ENCODE measurements at regions not wholly inside any gene's neighbourhood (a gene's known extent, or its start where the extent isn't known, plus 50 kb on each side); places are given as distances from the start of the nearest gene placed in this dataset.

DNA sequence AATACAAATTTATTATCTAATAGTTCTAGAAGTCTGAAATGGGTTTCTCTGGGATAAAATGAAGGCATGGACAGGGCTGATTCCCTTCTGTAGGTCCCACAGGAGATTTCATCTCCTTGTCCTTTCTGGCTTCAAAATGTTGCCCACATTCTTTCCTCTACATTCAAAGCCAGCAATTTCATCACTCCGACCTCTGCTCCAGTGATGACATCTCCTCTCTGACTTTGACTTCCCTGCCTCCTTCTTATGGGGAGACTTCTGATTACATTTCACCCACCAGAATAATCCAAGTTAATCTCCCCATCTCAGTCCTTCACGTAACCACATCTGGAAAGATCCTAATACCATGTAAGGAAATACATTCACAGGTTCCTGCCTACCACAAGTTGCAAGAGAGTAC lies 358.0 kb upstream of the C1orf87 start:
- DNase-seq (ENCODE audit: low read depth), result peak; percentile 53

DNA sequence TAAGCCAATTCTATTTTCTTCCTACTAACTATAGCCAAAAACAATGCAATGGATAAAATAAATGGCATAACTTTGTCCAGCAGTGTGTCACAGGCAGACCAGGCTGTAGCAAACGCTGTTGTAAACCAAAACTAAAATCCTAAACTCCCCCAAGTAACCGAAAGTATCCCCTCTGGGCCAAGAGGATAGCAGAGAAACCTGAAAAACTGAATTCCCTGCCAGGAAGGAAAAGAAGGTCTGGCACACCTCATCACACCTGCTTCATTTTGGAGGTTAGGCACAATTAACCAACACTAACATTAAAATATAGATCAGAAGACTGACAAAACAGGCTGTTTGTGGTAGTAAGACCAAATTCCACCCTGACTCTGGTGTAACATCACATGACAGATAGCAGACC lies 356.8 kb upstream of the C1orf87 start:
- DNase-seq (ENCODE audit: low read depth), result no peak

DNA sequence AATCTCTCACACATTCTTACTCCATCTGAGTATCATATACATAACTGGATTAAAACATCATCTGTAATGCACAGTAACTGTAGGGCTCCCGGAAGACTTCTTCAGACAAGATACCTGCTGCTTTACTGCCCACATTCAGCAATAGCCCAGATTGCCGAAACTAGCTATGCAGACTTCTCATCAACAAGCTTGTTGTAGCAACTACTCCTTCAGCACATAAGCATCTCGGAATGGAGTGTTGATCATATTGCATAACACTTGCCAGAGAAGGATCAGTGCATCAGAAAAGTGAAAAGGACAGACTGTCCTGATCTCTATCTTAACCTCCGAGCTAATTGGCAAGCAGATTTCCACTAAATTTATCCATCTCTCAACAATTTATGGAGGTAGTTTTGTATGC lies 354.6 kb upstream of the C1orf87 start:
- DNase-seq (ENCODE audit: low read depth), result peak; percentile 89

DNA sequence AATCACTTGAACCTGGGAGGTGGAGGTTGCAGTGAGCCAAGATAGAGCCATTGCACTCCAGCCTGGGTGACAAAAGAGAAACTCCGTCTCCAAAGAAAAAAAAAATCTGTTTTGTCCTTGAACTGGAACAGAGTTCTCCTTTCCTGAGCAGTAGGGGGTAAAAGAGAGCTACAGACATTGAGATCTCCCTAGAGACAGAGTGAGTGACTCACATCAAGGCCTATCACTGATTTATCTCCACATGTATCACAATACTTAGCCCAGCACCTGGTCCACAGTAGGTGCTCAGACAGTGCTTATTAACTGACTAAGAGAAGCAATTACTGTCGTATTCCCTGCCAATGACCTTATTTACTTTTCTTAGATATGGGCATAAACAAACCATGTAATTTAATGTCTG lies 354.1 kb upstream of the C1orf87 start:
- peak; percentile 65 for DNase-seq (ENCODE audit: low read depth)

DNA sequence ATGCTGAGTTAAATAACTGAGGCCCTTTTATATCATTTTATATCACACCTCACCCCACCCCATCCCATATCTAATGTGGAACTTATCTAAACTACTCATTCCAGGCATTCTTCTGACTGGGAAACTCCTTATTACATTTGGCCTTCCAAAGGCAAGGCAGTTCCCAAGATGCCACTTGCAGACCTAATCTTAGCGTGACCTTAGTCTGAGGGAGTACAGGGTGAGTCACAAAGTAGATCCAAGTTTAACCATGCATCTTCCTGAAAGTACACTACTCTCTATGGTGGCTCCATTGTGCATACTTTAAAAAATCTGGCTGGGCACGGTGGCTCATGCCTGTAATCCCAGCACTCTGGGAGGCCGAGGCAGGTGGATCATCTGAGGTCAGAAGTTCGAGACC lies 353.6 kb upstream of the C1orf87 start:
- DNase-seq (ENCODE audit: low read depth), result peak; percentile 41

DNA sequence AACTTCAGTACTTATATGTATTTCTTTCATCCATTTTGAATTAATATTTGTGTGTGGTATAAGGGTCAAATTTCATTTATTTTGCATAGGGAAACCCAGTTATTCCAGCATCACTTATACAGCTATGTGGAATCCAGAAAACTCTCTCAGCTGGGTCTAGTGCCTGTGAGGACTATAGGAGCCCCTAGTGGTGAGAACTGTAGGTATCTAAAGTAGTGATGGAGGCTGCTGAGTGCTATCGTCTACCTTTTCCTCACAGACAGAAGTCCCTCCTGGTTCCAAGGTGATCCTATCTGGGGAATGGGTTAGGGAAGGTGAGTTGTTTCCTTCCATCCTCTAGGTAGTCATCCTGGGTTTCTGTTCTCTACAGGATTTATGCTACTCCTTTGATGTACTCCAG lies 352.0 kb upstream of the C1orf87 start:
- peak; percentile 31 for DNase-seq (ENCODE audit: low read depth)

DNA sequence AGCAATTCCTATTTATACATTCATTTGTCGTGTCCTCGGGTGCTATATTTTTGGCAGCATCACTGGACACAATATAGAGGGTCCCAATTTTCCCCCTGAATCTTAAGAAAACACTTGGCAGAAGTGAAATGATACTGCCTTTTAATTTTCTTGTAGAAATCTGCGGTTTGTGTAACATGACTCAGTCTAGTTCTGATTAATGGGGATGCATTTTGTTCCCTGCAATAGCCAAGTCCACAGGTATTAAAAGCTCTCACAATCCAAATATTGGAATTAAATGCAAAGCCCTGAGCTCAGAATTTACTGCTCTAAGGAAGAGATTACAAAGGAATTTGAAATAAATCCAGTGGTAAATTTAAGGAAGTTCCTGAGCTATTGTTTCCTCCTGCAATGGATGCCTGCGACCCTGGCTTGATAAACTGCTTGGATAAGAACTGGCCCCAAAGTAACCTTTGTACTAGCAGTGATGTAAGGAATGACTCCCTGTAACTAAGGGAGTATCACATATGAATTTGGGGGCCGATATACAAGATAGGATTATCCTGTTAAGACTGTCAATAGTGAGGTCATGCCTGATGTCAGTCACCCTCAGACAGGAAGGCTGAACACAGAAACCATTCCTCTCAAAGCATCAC lies 349.7 kb upstream of the C1orf87 start:
- peak; percentile 54 for DNase-seq (ENCODE audit: low read depth)

DNA sequence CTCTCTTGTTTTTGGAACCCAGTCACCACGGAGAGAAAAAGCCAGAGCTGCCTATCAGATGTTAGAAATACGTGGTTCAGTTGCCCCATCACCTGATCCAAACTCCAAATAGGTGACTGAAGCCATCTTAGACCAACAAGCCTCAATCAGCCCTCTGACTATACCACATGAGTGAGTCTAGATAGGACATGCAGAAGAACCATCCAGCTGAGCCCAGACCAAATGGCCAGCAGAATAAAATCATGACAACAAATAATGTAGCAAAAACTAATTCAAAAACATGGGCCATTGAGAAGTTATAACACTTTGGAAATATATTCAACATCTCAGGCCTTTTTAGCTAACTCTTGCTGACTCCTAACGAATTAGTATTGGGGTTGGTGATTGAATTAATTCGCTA lies 348.4 kb upstream of the C1orf87 start:
- DNase-seq (ENCODE audit: low read depth), result no peak

DNA sequence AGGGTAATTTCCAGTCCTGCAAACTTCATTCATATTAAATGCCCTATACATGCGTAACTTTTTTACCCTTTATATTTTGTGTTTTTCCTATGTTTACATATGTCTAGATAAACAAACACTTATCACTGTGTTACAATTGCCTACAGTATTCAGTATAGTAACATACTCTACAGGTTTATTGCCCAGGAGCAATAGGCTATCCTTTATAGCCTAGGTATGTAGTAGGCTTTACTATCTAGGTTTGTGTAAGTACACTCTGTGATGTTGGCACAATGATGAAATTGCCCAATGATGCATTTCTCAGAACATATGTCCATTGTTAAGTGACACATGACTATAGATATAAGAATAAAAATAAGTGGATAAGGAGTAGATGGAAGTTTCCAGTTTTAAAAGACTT lies 345.5 kb upstream of the C1orf87 start:
- no peak for DNase-seq (ENCODE audit: low read depth)

DNA sequence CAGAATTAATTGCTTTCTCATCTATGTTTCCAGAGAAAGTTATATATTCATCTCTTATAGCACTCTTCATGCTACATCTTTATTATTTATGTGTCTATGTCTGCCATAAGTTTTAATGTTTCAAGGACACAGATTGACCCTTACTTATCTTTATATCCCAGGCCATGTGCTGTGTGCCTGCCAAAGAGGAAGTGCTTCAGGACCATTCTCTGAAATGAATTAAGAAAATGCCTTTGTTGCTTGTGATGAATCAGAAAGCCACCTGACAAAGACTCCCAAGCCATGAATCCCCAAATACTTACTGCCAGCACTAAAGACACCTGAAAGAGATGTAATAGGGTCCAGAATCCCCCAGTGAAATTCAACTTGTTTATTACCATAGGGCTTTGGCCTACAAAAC lies 342.1 kb upstream of the C1orf87 start:
- DNase-seq (ENCODE audit: low read depth), result no peak

DNA sequence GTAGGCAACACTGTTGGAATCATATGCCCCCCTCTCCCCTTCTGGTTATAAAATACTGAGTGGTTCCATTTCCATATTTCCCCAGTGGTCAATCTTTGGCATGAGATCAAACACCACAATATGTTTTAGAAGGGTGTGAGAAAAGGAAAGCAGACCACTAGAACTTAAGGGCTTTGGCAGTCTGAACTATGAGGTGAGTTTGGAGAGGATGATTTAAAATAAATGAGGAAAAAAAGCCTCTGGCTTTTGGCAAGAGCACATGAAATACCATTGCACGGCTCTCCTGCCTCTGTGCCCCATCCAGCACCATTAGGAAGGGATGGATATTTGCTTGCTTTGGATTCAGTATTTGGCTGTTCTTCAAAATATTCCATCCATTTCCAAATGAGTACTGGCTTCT lies 339.5 kb upstream of the C1orf87 start:
- no peak for DNase-seq (ENCODE audit: low read depth)

DNA sequence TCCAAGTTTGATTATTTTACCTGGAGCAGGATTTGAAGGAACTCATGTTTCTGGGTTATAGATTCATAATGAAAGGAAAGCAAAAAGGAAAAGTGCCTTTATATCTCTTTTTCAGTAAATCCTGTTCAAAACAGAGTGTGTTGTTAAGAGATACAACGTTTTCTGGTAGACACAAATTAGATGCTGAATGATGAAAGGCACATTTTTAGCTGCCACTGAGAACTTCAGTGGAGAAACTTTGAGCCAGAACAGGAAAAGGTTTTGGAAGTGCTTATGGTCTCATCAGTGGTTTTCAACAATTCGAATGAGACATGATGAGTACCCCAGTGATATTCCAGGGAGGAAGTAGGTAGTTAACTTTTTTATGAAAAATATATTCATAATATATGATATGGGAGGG lies 338.0 kb upstream of the C1orf87 start:
- no peak for DNase-seq (ENCODE audit: low read depth)

DNA sequence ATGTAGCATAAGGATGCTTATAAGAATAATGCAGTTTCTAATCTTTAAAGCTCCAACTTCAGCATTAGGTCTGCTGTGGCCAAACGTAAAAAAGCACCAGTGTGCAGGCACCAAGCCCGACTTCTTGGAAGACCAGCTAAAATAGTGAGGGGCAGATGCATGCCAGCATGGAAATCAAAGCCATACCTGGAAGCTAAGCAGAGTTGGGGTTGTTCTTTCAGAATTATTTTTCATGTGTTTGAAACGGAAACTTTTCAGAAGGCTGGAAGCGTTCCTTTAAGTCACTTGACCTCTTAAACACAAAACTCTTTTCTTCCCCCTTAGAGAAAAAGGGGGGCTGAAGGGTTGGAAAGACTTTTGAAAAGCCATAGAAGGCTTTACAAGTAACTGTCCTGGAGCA lies 329.2 kb upstream of the C1orf87 start:
- no peak for DNase-seq (ENCODE audit: low read depth)

DNA sequence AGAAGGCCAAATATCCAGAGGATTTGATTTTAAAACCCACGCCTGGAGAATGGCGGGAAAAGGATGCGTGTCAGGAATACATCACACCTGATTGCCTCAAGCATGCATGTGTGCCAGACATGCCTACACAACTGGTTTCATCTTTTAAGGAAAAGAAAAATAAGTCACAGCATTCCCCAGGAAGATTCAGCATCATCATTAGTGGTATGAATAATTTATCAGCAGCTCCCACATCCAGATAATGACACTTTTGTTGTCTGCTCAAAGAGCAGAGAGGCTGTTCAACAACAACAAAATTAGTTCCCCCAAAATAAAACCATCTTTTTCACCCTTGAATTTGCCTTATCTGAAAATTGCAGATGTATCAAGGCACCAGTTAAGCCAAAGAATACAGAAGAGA lies 328.6 kb upstream of the C1orf87 start:
- no peak for DNase-seq (ENCODE audit: low read depth)

DNA sequence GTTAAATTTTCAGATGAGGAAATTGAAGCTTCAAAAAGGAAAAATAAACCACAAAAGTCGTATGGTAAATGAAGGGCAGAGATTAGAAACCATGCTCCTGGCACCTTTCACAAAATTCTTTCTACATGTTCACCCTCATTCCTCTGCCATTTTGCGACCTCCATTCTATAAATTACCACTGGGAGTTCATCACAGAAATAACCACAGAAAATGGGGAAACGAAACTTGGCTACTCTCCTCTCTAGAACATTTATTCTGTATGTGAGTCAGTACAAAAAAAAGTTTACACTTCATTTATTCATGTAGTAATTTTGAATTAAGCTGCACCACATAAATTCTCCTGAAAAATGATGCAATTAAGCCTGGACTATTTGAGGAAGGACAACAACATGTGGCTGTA lies 320.9 kb upstream of the C1orf87 start:
- DNase-seq (ENCODE audit: low read depth), result no peak

DNA sequence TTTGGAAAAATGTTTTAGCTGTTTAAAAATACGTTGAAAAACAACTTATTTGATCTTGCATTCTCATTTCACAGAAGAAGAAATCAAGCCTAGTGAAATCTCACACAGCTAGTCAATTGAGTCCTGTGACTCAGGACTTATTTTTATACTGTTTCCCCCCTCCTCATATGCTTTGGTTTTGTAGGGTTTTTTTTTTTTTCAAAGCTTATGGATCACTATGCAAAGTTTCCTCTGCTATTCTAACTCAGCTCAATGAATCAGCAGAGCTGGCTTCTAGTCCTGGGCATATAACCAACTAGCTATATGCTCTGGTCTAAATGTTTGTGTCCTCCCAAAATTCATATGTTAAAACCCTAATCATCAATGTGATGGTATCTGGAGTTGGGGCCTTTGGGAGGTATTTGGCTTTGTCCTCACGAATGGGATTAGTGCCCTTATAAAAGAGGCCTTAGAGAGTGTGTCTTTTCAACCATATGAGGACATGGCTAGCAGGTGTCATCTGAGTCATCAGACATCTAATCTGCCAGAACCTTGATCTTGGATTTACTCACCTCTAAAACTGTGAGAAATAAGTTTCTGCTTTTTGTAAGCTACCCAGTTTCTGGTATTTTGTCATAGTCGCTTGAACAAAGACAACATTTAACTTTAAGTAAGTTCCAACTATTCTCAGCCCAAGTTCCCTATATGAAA lies 317.2 kb upstream of the C1orf87 start:
- no peak for DNase-seq (ENCODE audit: low read depth)

DNA sequence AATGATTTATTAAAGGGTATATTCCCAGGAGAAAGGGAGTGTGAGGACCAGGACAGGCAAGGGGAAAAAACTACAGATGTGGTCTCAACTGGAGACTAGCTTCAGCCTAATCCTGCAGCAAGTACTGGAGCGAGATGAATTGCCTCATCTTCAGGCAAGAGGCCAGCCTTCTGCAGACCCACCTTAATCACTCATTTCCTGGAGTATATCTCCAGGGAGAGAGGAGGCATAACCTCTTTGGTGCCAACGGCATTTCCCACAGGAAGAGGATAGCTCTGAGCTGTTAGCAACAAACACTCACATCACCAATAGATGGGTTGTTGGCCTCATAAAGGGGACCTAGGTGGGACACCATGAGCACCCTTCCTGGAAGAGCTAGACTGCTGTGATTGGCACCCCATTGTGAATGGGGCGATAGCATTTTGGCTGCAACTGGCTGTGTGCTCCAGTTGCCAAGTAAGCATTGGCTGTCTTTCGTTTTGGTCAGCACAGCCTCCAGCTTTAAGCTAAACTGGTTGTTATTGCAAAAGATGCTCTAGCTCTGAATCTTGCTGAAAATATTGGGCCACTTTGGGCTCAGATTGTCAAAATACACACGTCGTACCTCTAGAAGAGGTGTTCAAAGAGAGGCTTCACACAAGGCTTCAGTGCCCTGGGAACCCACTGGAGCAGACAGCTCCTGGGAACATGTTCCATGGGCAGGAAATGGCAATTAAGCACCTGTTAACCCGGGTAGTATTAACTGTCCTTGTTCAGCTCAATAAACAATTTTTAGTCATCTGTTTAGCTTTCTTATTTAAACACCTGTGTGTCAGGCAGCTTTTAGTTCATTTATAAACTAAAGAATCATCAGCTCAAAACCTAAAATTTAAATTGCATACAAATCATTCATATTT lies 314.8 kb upstream of the C1orf87 start:
- peak; percentile 31 for DNase-seq (ENCODE audit: low read depth)

DNA sequence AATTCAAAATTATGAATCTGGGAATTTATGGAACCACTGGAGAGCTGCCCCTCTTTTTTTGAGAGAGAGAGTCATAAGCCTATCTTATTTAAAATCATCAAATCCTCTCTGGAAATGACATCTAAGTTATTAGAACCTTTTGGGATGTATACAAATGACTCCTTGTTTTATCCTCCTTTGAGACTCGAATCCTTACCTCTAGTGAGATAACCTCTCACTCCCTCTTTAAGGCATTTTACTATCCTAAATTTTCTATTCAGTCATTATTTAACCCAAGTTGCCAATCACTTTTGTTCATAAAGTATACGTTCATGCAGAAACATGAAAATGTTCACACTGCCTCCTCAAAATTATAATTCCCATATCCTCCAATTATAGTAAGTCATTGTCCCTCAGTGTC lies 313.6 kb upstream of the C1orf87 start:
- no peak for DNase-seq (ENCODE audit: low read depth)

DNA sequence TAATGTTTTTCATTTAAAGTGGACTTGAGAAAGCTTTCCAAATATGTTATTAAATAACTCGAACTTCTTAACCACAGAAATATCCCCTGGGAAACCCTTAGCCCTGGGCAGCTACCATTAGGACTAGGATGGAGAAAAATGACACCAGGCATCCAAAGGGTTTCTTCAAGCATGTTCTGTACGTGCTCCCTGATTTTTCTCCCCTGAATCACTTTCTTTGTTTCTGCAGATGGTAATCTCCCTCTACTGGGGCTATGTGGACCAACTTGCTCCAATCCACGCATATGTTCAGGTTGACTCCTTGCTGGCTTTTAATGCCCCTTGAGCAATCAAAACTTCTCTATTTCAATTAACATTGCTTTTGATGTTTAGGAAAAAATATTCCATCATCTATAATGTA lies 312.7 kb upstream of the C1orf87 start:
- DNase-seq (ENCODE audit: low read depth), result no peak

DNA sequence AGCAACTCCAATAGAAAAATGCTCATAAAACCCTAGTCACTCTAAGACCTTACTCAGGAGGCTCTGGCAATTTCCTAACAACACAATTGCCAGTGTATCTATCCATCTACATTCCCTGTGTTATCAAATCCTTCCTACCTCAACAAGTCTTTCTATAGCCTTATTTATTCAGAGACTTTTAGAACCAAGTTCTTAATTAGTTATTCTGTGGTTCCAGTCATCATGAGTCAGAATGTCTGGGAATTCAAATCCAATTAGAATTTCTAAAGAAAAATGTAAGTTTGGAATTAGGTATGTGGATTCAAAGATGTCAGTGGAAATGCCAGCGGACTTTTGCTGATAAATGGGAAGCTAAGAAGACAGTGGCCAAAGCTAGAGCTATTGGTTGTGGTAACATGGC lies 302.6 kb upstream of the C1orf87 start:
- no peak for DNase-seq (ENCODE audit: low read depth)

DNA sequence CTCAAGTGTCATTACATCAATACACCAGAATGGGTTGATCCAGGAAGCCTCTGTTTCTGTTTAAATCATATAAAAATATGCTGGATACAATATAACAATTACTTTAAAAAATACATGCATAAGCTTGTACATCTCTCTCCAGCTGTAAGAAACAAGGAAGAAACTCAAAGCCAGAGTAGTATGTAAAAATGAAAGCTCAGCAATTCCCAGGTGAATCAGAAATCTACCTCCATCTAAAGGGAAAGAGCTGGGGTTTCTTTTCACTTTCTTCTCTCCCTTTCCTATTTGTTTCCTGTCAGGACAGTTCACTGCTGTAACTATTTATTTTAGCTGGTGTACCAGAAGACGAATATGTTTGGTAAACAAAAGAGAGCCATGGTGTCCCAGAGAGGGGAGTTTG lies 301.0 kb upstream of the C1orf87 start:
- no peak for DNase-seq (ENCODE audit: low read depth)

DNA sequence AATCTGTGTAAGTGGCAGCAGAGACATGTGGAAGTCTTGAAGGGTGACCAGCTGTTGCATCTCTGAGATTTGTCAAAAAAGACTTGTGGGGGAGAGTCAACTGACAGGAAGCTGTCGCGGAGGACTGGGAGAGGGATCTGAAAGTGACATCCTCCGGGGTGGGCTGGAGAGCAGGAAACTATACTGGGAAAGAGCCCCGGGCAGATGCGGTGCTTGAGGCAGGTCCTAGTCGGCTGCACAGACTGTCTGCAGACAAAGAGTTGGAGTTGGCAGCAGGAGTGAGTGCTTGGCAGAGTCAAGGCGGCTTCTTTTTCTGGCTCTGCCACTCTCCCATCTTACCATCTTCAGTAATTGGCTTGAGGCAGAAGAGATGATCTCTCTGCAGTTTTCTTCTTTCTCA lies 294.0 kb upstream of the C1orf87 start:
- no peak for DNase-seq (ENCODE audit: low read depth)

DNA sequence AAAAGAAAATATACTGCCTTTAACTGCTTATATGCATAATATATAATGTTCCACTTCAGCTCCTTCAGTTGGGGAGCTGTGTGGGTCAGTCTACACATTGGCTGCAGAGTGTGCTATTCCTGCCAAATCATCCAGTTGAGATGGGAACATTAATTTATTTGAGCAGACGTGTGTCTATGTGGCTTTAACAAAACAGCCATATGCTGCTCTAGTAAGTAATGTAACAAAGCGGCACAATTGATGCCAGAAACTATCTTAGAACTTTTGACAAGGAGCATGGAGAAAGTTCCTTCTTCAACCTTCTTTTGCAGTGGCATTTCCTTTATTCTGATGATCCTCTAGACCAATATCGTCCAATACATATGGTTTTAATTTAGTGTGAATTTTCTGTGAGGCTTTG lies 285.9 kb upstream of the C1orf87 start:
- DNase-seq (ENCODE audit: low read depth), result no peak
